OCI-LY7 (cell line): ENCODE measurements at regions not wholly inside any gene's neighbourhood (a gene's known extent, or its start where the extent isn't known, plus 50 kb on each side); places are given as distances from the start of the nearest gene placed in this dataset.
"Not testable (repeated sequence)": the region's sequence is repeated elsewhere in the genome, so short reads cannot be mapped to it uniquely, and the experiment has no call there.

Source experiments
- BruUV-seq: library from RNA; stranded (reverse); fragments of 400-500 nt; replicated peaks from 2 replicates; lab custom pipeline; 2021; lab: Mats Ljungman, UMichigan
- CTCF ChIA-PET: fragments of 300-600 bp; sonication (Branson Sonifier 250); formaldehyde crosslinking; loops from one replicate; lab custom pipeline; 2022; ENCODE audit warnings: antibody characterized with exemption; ENCODE audit not compliant: unreplicated experiment; lab: Charles Lee
- POLR2A ChIA-PET: fragments of 300-600 bp; sonication (Branson Sonifier 250); formaldehyde crosslinking; loops from one replicate; lab custom pipeline; 2022; ENCODE audit warnings: antibody characterized with exemption; lab: Charles Lee
- DNase-seq: peaks from one replicate; pipeline ENCODE4 v3.0.0-alpha.2; 2015; ENCODE audit warnings: low spot score
- H2AFZ ChIP-seq: fragments of 200-600 bp; sonication (generic), shearing (Covaris generic); 2 replicates; pipeline ENCODE4 v1.6.1; 2014; ENCODE audit warnings: mild to moderate bottlenecking, antibody characterized with exemption, low read length, moderate library complexity
- H3K27ac ChIP-seq: fragments of 200-600 bp; sonication (generic); 2 replicates; pipeline ENCODE4 v1.5.1; 2014; ENCODE audit warnings: mixed run types, low read depth, mild to moderate bottlenecking, moderate library complexity, low read length, inconsistent platforms; ENCODE audit not compliant: poor library complexity, severe bottlenecking
- H3K36me3 ChIP-seq: fragments of 200-600 bp; sonication (generic); 2 replicates; pipeline ENCODE4 v1.6.1; 2014; ENCODE audit warnings: mild to moderate bottlenecking, antibody characterized with exemption, low read length, moderate library complexity, mixed read lengths; ENCODE audit not compliant: insufficient read depth
- H3K4me1 ChIP-seq: fragments of 200-600 bp; sonication (generic); 2 replicates; pipeline ENCODE4 v1.5.1; 2014; ENCODE audit warnings: mild to moderate bottlenecking, low read length; ENCODE audit not compliant: insufficient read depth, poor library complexity, severe bottlenecking
- H3K4me2 ChIP-seq: fragments of 200-600 bp; sonication (generic); 2 replicates; pipeline ENCODE4 v1.6.1; 2014; ENCODE audit warnings: mild to moderate bottlenecking, low read length
- H3K4me3 ChIP-seq: fragments of 200-600 bp; sonication (generic); 2 replicates; pipeline ENCODE4 v1.5.1; 2014; ENCODE audit warnings: mild to moderate bottlenecking, low read depth, low read length; ENCODE audit not compliant: poor library complexity, severe bottlenecking
- H3K79me2 ChIP-seq: fragments of 200-600 bp; sonication (generic); 2 replicates; pipeline ENCODE4 v1.6.1; 2016; ENCODE audit warnings: low read depth, mild to moderate bottlenecking, low read length, moderate library complexity, mixed read lengths; ENCODE audit not compliant: insufficient read depth
- H3K9me2 ChIP-seq: fragments of 200-600 bp; sonication (generic); 2 replicates; pipeline ENCODE4 v1.6.1; 2016; ENCODE audit warnings: mild to moderate bottlenecking, low read length, mixed read lengths; ENCODE audit not compliant: insufficient read depth
- H3K9me3 ChIP-seq: fragments of 200-600 bp; sonication (generic); 2 replicates; pipeline ENCODE4 v1.6.1; 2014; ENCODE audit warnings: mild to moderate bottlenecking, mixed run types, low read length, mixed read lengths
- H4K20me1 ChIP-seq: fragments of 200-600 bp; sonication (generic); 2 replicates; pipeline ENCODE4 v1.6.1; 2014; ENCODE audit warnings: mild to moderate bottlenecking, antibody characterized with exemption, low read length, moderate library complexity, mixed read lengths; ENCODE audit not compliant: insufficient read depth
- CTCF ChIP-seq: fragments of 200-600 bp; sonication (generic); conservative IDR thresholded peaks from 2 replicates; pipeline ENCODE4 v1.5.1; 2014; ENCODE audit warnings: mild to moderate bottlenecking, antibody characterized with exemption, low read length, moderate library complexity, mixed read lengths
- EZH2phosphoT487 ChIP-seq: fragments of 200-600 bp; sonication (generic); IDR thresholded peaks from 2 replicates; pipeline ENCODE4 v1.6.1; 2018; ENCODE audit warnings: low read depth, borderline replicate concordance, mild to moderate bottlenecking, mixed run types, antibody characterized with exemption, low read length, moderate library complexity, mixed read lengths
- intact Hi-C: fragments of 100-400 bp; cut with micrococcal nuclease; formaldehyde crosslinking; loops from one replicate; pipeline ENCODE4 v1.10.0; 2022; ENCODE audit not compliant: unreplicated experiment

GRCh38 chr2:226544596-226545210 is 254.9 kb downstream of the IRS1 start:
- H3K4me3 ChIP-seq = no peak overlapping the region
- H3K36me3 ChIP-seq = no peaks in the 10 kb centered on the region
- BruUV-seq = no TSS peak
- no peak overlapping the region for H3K4me2 ChIP-seq
- no peaks in the 10 kb centered on the region for H3K9me2 ChIP-seq
- intact Hi-C loops = no loop called here
- DNase-seq = no peak
- H3K4me1 ChIP-seq = no peaks in the 10 kb centered on the region
- no peak for TF ChIP-seq EZH2phosphoT487
- no peak for TF ChIP-seq CTCF
- no peak overlapping the region for H2AFZ ChIP-seq
- H3K27ac ChIP-seq = no peak overlapping the region
- CTCF ChIA-PET = no interaction called here
- POLR2A ChIA-PET = no interaction called here
- no peaks in the 10 kb centered on the region for H3K9me3 ChIP-seq
- H4K20me1 ChIP-seq = no peaks in the 10 kb centered on the region
- H3K79me2 ChIP-seq = no peaks in the 10 kb centered on the region

- CTCF ChIA-PET = interaction anchor here (0.5 kb wide), 1 partner anchor 931 kb away, joined by 3 read pairs; the partner anchor contains the start of gene AGFG1
- Histone ChIP-seq H3K4me2 (no peak overlapping the region), H2AFZ (no peak overlapping the region), H3K4me3 (no peak overlapping the region), H4K20me1 (no peaks in the 10 kb centered on the region), H3K4me1 (peaks cover 16% of the 10 kb centered on the region), H3K9me3 (no peaks in the 10 kb centered on the region), H3K36me3 (no peaks in the 10 kb centered on the region), H3K79me2 (no peaks in the 10 kb centered on the region), H3K9me2 (no peaks in the 10 kb centered on the region), H3K27ac (no peak overlapping the region)
- TF ChIP-seq CTCF = no peak
- no peak for TF ChIP-seq EZH2phosphoT487
- no TSS peak for BruUV-seq
- no peak for DNase-seq
- intact Hi-C loops = no loop called here
- POLR2A ChIA-PET = no interaction called here
Observed at GRCh38 chr2:226540204-226540994, 259.2 kb downstream of the IRS1 start.

GRCh38 chr2:226536410-226536809 is 263.2 kb downstream of the IRS1 start:
- BruUV-seq = no TSS peak
- ChIA-PET CTCF (no interaction called here), POLR2A (no interaction called here)
- Histone ChIP-seq H2AFZ (no peak overlapping the region), H3K4me1 (peaks cover 16% of the 10 kb centered on the region), H3K27ac (peak overlapping the region; percentile 16), H3K36me3 (no peaks in the 10 kb centered on the region), H3K4me2 (peak overlapping the region; percentile 17), H3K9me3 (no peaks in the 10 kb centered on the region), H3K79me2 (no peaks in the 10 kb centered on the region), H3K4me3 (no peak overlapping the region), H3K9me2 (no peaks in the 10 kb centered on the region), H4K20me1 (no peaks in the 10 kb centered on the region)
- intact Hi-C loops = loop anchor here (5.0 kb wide), 1 partner anchor 261 kb away; the partner anchor contains the start of gene IRS1
- TF ChIP-seq EZH2phosphoT487 = no peak
- TF ChIP-seq CTCF = no peak
- DNase-seq = peak; percentile 60

- H3K9me3 ChIP-seq, H3K79me2 ChIP-seq, BruUV-seq, H3K4me2 ChIP-seq, H4K20me1 ChIP-seq, DNase-seq, CTCF ChIA-PET, H2AFZ ChIP-seq, H3K36me3 ChIP-seq, H3K9me2 ChIP-seq, H3K27ac ChIP-seq, intact Hi-C loops, H3K4me3 ChIP-seq: not testable (repeated sequence)
- POLR2A ChIA-PET = interaction anchor here (0.7 to 1.2 kb wide), 2 partner anchors 9 to 1747 kb away, joined by 3 read pairs; no protein-coding TSS in a partner anchor
- peaks cover 16% of the 10 kb centered on the region for H3K4me1 ChIP-seq
Observed at GRCh38 chr2:226532976-226533375, 266.6 kb downstream of the IRS1 start.
